HFFc6 (cell line): ENCODE measurements at regions not wholly inside any gene's neighbourhood (a gene's known extent, or its start where the extent isn't known, plus 50 kb on each side); places are given as distances from the start of the nearest gene placed in this dataset.

Experiments
- DNase-seq: peaks from one replicate; pipeline ENCODE4 v3.0.0-alpha.2; 2018
- H3K27ac Mint-ChIP-seq: 2 replicates; pipeline ENCODE4 v1.8.0; 2020; ENCODE audit warnings: mild to moderate bottlenecking, mixed read lengths
- H3K27me3 Mint-ChIP-seq: 2 replicates; pipeline ENCODE4 v1.8.0; 2021; ENCODE audit warnings: mild to moderate bottlenecking, moderate library complexity, mixed read lengths; ENCODE audit not compliant: insufficient read depth
- H3K36me3 Mint-ChIP-seq: 2 replicates; pipeline ENCODE4 v1.8.0; 2021; ENCODE audit warnings: low read depth, mixed read lengths
- H3K4me1 Mint-ChIP-seq: 2 replicates; pipeline ENCODE4 v1.8.0; 2020; ENCODE audit warnings: low read depth, mixed read lengths
- H3K4me3 Mint-ChIP-seq: 2 replicates; pipeline ENCODE4 v1.8.0; 2020; ENCODE audit warnings: mild to moderate bottlenecking, moderate library complexity, mixed read lengths
- H3K9me3 Mint-ChIP-seq: 2 replicates; pipeline ENCODE4 v1.8.0; 2020; ENCODE audit warnings: mild to moderate bottlenecking, mixed read lengths
- TF ChIP-seq, protein P1 (sequence below): fragments of 200-600 bp; sonication (generic); IDR thresholded peaks from 2 replicates; pipeline ENCODE4 v1.5.0; 2021; ENCODE audit warnings: antibody characterized with exemption, mild to moderate bottlenecking

DNA sequence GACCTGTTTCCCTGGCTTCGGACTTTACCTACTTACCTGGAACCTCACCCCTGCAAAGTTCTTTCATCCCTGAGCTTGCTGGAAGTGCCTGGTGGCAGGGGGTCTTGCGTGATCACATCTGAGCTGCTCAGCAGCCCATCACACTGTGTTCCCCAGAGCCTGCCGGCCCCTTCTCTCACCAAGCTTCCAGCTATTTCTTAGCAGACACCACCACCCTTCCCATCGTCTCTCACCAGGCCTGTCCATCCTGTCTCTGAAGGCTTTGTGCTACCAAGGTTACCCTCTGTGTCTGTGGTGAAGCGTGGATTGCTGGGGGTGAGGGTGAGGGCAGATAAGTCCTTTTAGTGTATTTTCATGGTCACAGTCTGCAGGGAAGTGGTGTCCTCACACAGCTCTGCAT, 78.8 kb upstream of the NRXN3 start:
- Mint-ChIP-seq H3K9me3 (peaks cover 21% of the 10 kb centered on the region), H3K27ac (no peak overlapping the region), H3K4me1 (no peaks in the 10 kb centered on the region), H3K27me3 (no peaks in the 10 kb centered on the region), H3K36me3 (no peaks in the 10 kb centered on the region), H3K4me3 (no peak overlapping the region)
- DNase-seq, result no peak
- TF ChIP-seq, protein P1, sequence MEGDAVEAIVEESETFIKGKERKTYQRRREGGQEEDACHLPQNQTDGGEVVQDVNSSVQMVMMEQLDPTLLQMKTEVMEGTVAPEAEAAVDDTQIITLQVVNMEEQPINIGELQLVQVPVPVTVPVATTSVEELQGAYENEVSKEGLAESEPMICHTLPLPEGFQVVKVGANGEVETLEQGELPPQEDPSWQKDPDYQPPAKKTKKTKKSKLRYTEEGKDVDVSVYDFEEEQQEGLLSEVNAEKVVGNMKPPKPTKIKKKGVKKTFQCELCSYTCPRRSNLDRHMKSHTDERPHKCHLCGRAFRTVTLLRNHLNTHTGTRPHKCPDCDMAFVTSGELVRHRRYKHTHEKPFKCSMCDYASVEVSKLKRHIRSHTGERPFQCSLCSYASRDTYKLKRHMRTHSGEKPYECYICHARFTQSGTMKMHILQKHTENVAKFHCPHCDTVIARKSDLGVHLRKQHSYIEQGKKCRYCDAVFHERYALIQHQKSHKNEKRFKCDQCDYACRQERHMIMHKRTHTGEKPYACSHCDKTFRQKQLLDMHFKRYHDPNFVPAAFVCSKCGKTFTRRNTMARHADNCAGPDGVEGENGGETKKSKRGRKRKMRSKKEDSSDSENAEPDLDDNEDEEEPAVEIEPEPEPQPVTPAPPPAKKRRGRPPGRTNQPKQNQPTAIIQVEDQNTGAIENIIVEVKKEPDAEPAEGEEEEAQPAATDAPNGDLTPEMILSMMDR, result no peak

DNA sequence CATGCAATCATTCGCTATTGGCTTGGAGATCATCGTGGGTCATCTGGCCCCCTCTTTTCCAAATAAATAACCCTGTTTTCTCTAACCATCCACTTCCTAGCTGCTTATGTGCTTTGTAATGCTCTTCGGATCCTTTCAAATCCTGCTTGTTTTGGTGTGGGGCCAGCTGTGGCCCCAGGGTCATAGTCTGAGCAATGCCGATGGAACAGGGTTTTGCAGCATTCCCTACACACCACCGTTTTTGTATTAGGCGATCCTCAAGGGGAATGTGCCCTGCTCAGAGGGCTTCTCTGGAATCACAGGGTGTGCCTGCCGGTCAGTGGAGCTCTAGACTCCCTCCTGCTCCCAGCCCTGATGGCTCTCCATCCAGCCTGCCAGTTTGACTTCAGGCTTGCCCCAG, 78.1 kb upstream of the NRXN3 start:
- Mint-ChIP-seq H3K27me3 (no peaks in the 10 kb centered on the region), H3K36me3 (no peaks in the 10 kb centered on the region), H3K4me1 (no peaks in the 10 kb centered on the region), H3K4me3 (no peak overlapping the region), H3K9me3 (peaks cover 28% of the 10 kb centered on the region), H3K27ac (no peak overlapping the region)
- TF ChIP-seq, protein P1, result no peak
- no peak for DNase-seq

DNA sequence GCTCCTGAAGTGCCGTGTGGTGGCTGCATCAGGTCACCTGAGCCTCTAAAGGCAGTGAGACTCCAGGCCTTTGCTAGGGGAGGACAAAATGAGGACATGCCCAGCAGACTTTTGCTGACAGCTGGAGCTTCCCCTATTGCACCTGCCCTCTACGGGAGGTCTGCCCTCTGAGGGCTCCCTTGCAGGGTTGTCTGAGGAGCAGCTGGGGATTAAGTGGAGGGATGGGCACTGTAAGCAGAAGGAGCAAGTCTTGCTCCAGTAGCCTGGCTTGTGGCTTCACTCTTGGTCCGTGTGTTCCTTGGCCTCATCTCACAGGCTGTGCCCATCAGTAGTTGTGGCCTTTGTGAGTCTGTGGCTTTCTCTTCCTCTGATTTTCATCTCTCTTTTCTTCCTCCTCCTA, 66.9 kb upstream of the NRXN3 start:
- Mint-ChIP-seq H3K27me3 (no peaks in the 10 kb centered on the region; the same call in none of the 2 replicates), H3K9me3 (peaks cover 58% of the 10 kb centered on the region), H3K4me1 (no peaks in the 10 kb centered on the region), H3K4me3 (no peak overlapping the region), H3K36me3 (peaks cover 3% of the 10 kb centered on the region; the same call in 1 of the 2 replicates), H3K27ac (no peak overlapping the region)
- TF ChIP-seq, protein P1, result no peak
- no peak for DNase-seq

DNA sequence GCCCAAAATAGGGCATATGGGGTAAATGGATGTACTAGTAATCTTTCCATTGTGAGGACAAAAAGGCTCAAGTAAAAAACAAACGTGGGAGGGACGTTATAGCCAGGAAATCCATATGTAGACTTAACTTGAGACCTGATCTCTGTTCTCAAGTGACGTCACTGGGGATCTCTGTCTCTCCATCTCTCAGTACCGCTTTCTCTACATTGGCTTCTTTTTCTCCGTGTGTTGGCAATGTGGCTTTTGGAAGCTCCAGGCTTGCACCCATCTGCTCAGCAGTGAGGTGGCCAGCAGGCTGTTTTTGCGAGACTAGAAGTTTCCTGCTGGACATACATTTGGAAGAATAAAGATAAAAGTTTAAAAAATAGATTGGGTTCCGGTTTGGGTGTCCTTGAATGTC, 66.0 kb upstream of the NRXN3 start:
- TF ChIP-seq, protein P1, result no peak
- Mint-ChIP-seq H3K27me3 (no peaks in the 10 kb centered on the region; the same call in none of the 2 replicates), H3K36me3 (peaks cover 3% of the 10 kb centered on the region; the same call in 1 of the 2 replicates), H3K4me3 (no peak overlapping the region), H3K9me3 (peaks cover 58% of the 10 kb centered on the region), H3K4me1 (no peaks in the 10 kb centered on the region), H3K27ac (no peak overlapping the region)
- DNase-seq, result no peak

DNA sequence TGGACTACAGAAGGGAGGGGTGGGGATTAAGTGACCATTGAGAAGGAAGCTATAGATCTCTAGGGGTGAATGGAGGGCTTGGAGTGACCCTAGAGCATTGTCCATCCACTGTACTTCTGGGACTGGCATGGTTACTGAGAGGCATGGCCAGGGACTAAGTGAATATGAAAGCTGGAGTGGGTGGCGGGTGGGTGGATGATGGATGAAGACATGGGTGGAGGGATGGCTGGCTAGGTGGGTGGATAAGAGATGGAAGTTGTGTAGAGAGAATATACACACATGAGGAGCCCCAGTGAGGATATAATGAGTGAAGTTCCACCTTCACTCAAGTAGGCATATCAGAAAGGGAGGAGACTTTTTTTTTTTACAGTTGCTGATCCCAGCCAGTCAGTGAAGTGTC, 65.5 kb upstream of the NRXN3 start:
- no peaks in the 10 kb centered on the region; the same call in none of the 2 replicates for H3K27me3 Mint-ChIP-seq
- TF ChIP-seq, protein P1, result no peak
- no peak for DNase-seq
- H3K27ac Mint-ChIP-seq, result no peak overlapping the region
- no peak overlapping the region for H3K4me3 Mint-ChIP-seq
- H3K9me3 Mint-ChIP-seq, result peaks cover 55% of the 10 kb centered on the region
- H3K4me1 Mint-ChIP-seq, result no peaks in the 10 kb centered on the region
- H3K36me3 Mint-ChIP-seq, result peaks cover 3% of the 10 kb centered on the region; the same call in 1 of the 2 replicates

DNA sequence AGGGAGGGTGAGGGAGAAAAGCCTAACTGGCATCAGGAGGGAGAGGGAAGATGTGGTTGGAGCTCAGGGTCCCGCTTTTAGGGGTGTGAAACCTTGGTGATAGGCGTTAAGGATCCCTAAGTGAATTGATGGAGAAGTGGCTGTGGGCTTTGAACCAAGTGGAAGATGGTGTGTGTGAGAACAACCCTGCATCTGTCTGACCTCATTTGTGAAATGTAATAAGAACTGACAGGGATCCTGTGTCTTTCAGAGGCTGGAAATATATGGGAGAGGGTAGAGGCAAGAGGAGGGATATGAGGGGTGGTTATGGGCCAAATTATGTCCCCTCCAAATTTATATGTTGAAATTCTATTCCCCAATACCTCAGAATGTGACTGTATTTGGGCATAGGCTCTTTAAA, 63.8 kb upstream of the NRXN3 start:
- no peaks in the 10 kb centered on the region for H3K4me1 Mint-ChIP-seq
- H3K4me3 Mint-ChIP-seq, result no peak overlapping the region
- no peak overlapping the region for H3K27ac Mint-ChIP-seq
- TF ChIP-seq, protein P1, result no peak
- peaks cover 3% of the 10 kb centered on the region; the same call in 1 of the 2 replicates for H3K36me3 Mint-ChIP-seq
- H3K27me3 Mint-ChIP-seq, result no peaks in the 10 kb centered on the region; the same call in none of the 2 replicates
- H3K9me3 Mint-ChIP-seq, result peaks cover 52% of the 10 kb centered on the region
- DNase-seq, result no peak
